Adrenal gland (tissue), 5 donors: ENCODE measurements at regions not wholly inside any gene's neighbourhood (a gene's known extent, or its start where the extent isn't known, plus 50 kb on each side); places are given as distances from the start of the nearest gene placed in this dataset.
"Not testable (repeated sequence)": the region's sequence is repeated elsewhere in the genome, so short reads cannot be mapped to it uniquely, and the experiment has no call there.

Source experiments
- POLR2A ChIP-seq, 2 donors: fragments of 450-650 bp; IDR thresholded peaks; one replicate each; pipeline ENCODE4 v1.6.1; 2017; ENCODE audit warnings: antibody characterized with exemption in 2 of 2, mild to moderate bottlenecking in 2 of 2, moderate library complexity in 1 of 2
- TF ChIP-seq, protein P1 (sequence below), 6 experiments: fragments of 450-650 bp in 4 of 6; fragments of 200-600 bp in 2 of 6; sonication (generic) in 1 of 6; IDR thresholded peaks; 1 replicate in 5 of 6; 2 replicates in 1 of 6; pipeline versions ENCODE4 v1.5.1 to v1.8.0; 2016 to 2021; ENCODE audit warnings: antibody characterized with exemption in 6 of 6, mild to moderate bottlenecking in 2 of 6, moderate library complexity in 1 of 6
- donor health status: DM: no; HTN: no; CAD: no.

DNA sequence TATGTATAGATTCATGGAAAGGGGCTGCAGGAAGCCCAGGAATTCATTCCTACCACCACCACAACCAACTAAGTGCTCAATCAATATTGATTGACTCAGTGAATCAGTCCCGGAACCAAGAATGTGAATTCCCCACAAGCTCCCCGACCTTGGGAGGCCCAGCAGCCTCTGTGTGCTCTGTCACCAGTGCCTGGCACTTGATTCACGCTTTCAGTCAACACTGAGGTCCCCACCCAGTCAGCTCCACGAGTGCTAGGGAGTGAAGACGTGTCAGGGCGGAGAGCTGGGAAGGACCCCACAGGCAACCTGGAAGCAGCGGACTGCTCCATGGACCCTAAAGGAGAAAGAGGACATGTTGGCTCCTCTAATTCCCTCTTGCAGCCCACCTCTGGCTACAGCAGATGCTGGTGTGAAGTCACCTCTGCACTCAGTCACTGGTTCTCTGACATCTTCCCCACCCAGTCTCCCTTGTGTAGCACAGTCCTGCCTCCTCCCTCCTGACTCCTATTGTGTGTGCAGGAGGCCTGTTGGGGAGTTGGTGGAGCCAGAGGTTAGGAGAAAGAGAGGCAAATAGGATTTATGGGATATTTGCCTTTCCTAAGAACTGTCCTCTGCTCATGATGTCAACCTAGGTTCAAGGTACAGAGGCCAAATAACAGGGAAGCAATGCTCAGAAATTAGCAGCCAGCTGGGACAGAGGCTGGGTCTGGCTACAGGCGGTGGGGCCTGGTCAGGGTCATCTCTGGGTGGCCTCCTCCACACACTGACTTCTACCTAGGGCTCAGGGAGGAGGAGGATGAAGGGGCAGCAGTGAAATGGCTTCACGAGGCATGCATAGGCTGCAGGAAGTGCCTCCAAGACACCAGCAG is 88.2 kb downstream of the TRIM69 start:
- TF ChIP-seq, protein P1, sequence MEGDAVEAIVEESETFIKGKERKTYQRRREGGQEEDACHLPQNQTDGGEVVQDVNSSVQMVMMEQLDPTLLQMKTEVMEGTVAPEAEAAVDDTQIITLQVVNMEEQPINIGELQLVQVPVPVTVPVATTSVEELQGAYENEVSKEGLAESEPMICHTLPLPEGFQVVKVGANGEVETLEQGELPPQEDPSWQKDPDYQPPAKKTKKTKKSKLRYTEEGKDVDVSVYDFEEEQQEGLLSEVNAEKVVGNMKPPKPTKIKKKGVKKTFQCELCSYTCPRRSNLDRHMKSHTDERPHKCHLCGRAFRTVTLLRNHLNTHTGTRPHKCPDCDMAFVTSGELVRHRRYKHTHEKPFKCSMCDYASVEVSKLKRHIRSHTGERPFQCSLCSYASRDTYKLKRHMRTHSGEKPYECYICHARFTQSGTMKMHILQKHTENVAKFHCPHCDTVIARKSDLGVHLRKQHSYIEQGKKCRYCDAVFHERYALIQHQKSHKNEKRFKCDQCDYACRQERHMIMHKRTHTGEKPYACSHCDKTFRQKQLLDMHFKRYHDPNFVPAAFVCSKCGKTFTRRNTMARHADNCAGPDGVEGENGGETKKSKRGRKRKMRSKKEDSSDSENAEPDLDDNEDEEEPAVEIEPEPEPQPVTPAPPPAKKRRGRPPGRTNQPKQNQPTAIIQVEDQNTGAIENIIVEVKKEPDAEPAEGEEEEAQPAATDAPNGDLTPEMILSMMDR (IDR thresholded peaks at IDR 0.05): not testable (repeated sequence)
- TF ChIP-seq POLR2A (IDR thresholded peaks at IDR 0.05): not testable (repeated sequence)
